GM18517 (cell line): ENCODE measurements at regions not wholly inside any gene's neighbourhood (a gene's known extent, or its start where the extent isn't known, plus 50 kb on each side); places are given as distances from the start of the nearest gene placed in this dataset.

Experiments
- ATAC-seq: cut with Tn5 transposase; IDR thresholded peaks from one replicate; pipeline ENCODE4 v1.9.1; 2021; ENCODE audit warnings: mild to moderate bottlenecking, moderate library complexity; ENCODE audit not compliant: unreplicated experiment

- ATAC-seq, result no peak
Observed at GRCh38 chr1:214823311-214824117, 220.5 kb downstream of the CENPF start.

- no peak for ATAC-seq
Observed at GRCh38 chr1:214824763-214825162, 221.8 kb downstream of the CENPF start.

- no peak for ATAC-seq
Observed at GRCh38 chr1:214826619-214827018, 223.6 kb downstream of the CENPF start.

- no peak for ATAC-seq
Observed at GRCh38 chr1:214827883-214828282, 224.9 kb downstream of the CENPF start.

GRCh38 chr1:214830941-214831340 is 227.9 kb downstream of the CENPF start:
- no peak for ATAC-seq

- no peak for ATAC-seq
Observed at GRCh38 chr1:214831956-214832355, 229.0 kb downstream of the CENPF start.

- ATAC-seq, result no peak
Observed at GRCh38 chr1:214833178-214833756, 230.3 kb downstream of the CENPF start.

- ATAC-seq, result no peak
Observed at GRCh38 chr1:214837376-214837775, 234.4 kb downstream of the CENPF start.

- ATAC-seq, result no peak
Observed at GRCh38 chr1:214838351-214838750, 235.4 kb downstream of the CENPF start.

GRCh38 chr1:214840356-214840755 is 237.4 kb downstream of the CENPF start:
- no peak for ATAC-seq

GRCh38 chr1:214842856-214843255 is 239.7 kb upstream of the KCNK2 start:
- ATAC-seq, result no peak

- no peak for ATAC-seq
Observed at GRCh38 chr1:214843281-214843680, 239.3 kb upstream of the KCNK2 start.

GRCh38 chr1:214844319-214844718 is 238.2 kb upstream of the KCNK2 start:
- no peak for ATAC-seq

- no peak for ATAC-seq
Observed at GRCh38 chr1:214846276-214846675, 236.3 kb upstream of the KCNK2 start.

- ATAC-seq, result no peak
Observed at GRCh38 chr1:214847071-214847810, 235.3 kb upstream of the KCNK2 start.

- no peak for ATAC-seq
Observed at GRCh38 chr1:214848101-214848500, 234.4 kb upstream of the KCNK2 start.

- ATAC-seq, result no peak
Observed at GRCh38 chr1:214850432-214851050, 232.0 kb upstream of the KCNK2 start.

- no peak for ATAC-seq
Observed at GRCh38 chr1:214853340-214853739, 229.2 kb upstream of the KCNK2 start.

- ATAC-seq, result no peak
Observed at GRCh38 chr1:214854126-214854875, 228.2 kb upstream of the KCNK2 start.

- no peak for ATAC-seq
Observed at GRCh38 chr1:214856843-214857242, 225.7 kb upstream of the KCNK2 start.

- no peak for ATAC-seq
Observed at GRCh38 chr1:214857716-214858115, 224.8 kb upstream of the KCNK2 start.
